ENCODE measurements at regions not wholly inside any gene's neighbourhood (a gene's known extent, or its start where the extent isn't known, plus 50 kb on each side); places are given as distances from the start of the nearest gene placed in this dataset.

- ATAC-seq (ENCODE audit: poor library complexity) (no peak), DNase-seq (no peak)
- intact Hi-C loops (cut with DNase I), result no loop called here
Observed at GRCh38 chr4:27218013-27218412, 357.4 kb downstream of the STIM2 start.

GRCh38 chr4:27223326-27223725 lies 362.7 kb downstream of the STIM2 start:
- ATAC-seq (ENCODE audit: poor library complexity) (no peak), DNase-seq (no peak)
- intact Hi-C loops (cut with DNase I), result no loop called here

GRCh38 chr4:27233531-27233930 lies 372.9 kb downstream of the STIM2 start:
- ATAC-seq (ENCODE audit: poor library complexity) (no peak), DNase-seq (no peak)
- intact Hi-C loops (cut with DNase I), result no loop called here

GRCh38 chr4:27234306-27234899 lies 373.8 kb downstream of the STIM2 start:
- ATAC-seq (ENCODE audit: poor library complexity) (no peak), DNase-seq (no peak)
- intact Hi-C loops (cut with DNase I), result no loop called here

- no peak for ATAC-seq (ENCODE audit: poor library complexity)
Observed at GRCh38 chr4:27239641-27240040, 379.0 kb downstream of the STIM2 start.

GRCh38 chr4:27242217-27242616 lies 381.6 kb downstream of the STIM2 start:
- DNase-seq (no peak), ATAC-seq (ENCODE audit: poor library complexity) (no peak)
- intact Hi-C loops (cut with DNase I), result no loop called here

More at GRCh38 chr4:27239641-27240040, 379.0 kb downstream of the STIM2 start:
- no peak for DNase-seq
- intact Hi-C loops (cut with DNase I), result no loop called here

GRCh38 chr4:27245216-27245615 lies 384.6 kb downstream of the STIM2 start:
- DNase-seq, result no peak
- intact Hi-C loops (cut with DNase I), result no loop called here
- no peak for ATAC-seq (ENCODE audit: poor library complexity)

- ATAC-seq (ENCODE audit: poor library complexity) (peak; percentile 41), DNase-seq (no peak)
- intact Hi-C loops (cut with DNase I), result no loop called here
Observed at GRCh38 chr4:27248829-27249228, 388.2 kb downstream of the STIM2 start.

- ATAC-seq (ENCODE audit: poor library complexity) (peak; percentile 46), DNase-seq (no peak)
- intact Hi-C loops (cut with DNase I), result no loop called here
Observed at GRCh38 chr4:27251771-27252170, 391.1 kb downstream of the STIM2 start.

GRCh38 chr4:27267339-27267969 lies 406.8 kb downstream of the STIM2 start:
- no peak for DNase-seq
- ATAC-seq (ENCODE audit: poor library complexity), result no peak
- intact Hi-C loops (cut with DNase I), result no loop called here

- DNase-seq, result no peak
- intact Hi-C loops (cut with DNase I), result no loop called here
Observed at GRCh38 chr4:27267970-27268355, 407.3 kb downstream of the STIM2 start.

GRCh38 chr4:27270435-27270834 lies 409.8 kb downstream of the STIM2 start:
- DNase-seq, result no peak
- ATAC-seq (ENCODE audit: poor library complexity), result no peak
- intact Hi-C loops (cut with DNase I), result no loop called here

More at GRCh38 chr4:27267970-27268355, 407.3 kb downstream of the STIM2 start:
- no peak for ATAC-seq (ENCODE audit: poor library complexity)

GRCh38 chr4:27271555-27271954 lies 410.9 kb downstream of the STIM2 start:
- ATAC-seq (ENCODE audit: poor library complexity) (no peak), DNase-seq (no peak)
- intact Hi-C loops (cut with DNase I), result no loop called here

- no peak for ATAC-seq (ENCODE audit: poor library complexity)
- no peak for DNase-seq
- intact Hi-C loops (cut with DNase I), result no loop called here
Observed at GRCh38 chr4:27272217-27272616, 411.6 kb downstream of the STIM2 start.

- ATAC-seq (ENCODE audit: poor library complexity), result no peak
- no peak for DNase-seq
- intact Hi-C loops (cut with DNase I), result no loop called here
Observed at GRCh38 chr4:27276307-27277073, 415.8 kb downstream of the STIM2 start.

GRCh38 chr4:27278615-27279375 lies 418.2 kb downstream of the STIM2 start:
- intact Hi-C loops (cut with DNase I), result no loop called here
- DNase-seq (no peak), ATAC-seq (ENCODE audit: poor library complexity) (no peak)

GRCh38 chr4:27288496-27288895 lies 427.9 kb downstream of the STIM2 start:
- intact Hi-C loops (cut with DNase I), result no loop called here
- DNase-seq (no peak), ATAC-seq (ENCODE audit: poor library complexity) (no peak)

GRCh38 chr4:27289704-27290103 lies 429.1 kb downstream of the STIM2 start:
- no peak for ATAC-seq (ENCODE audit: poor library complexity)
- intact Hi-C loops (cut with DNase I), result no loop called here
- no peak for DNase-seq

- ATAC-seq (ENCODE audit: poor library complexity) (no peak), DNase-seq (no peak)
- intact Hi-C loops (cut with DNase I), result no loop called here
Observed at GRCh38 chr4:27293831-27294230, 433.2 kb downstream of the STIM2 start.

All from Right ventricle myocardium superior (tissue), 1 donor.